MM.1S (cell line): ENCODE measurements at regions not wholly inside any gene's neighbourhood (a gene's known extent, or its start where the extent isn't known, plus 50 kb on each side); places are given as distances from the start of the nearest gene placed in this dataset.

Source experiments
- EZH2phosphoT487 ChIP-seq: fragments of 300-600 bp; sonication (generic); IDR thresholded peaks from 2 replicates; pipeline ENCODE4 v1.6.1; 2018; ENCODE audit warnings: antibody characterized with exemption, low read length
- TF ChIP-seq, protein P1 (sequence below): fragments of 300-600 bp; sonication (generic); IDR thresholded peaks from 2 replicates; pipeline ENCODE4 v1.5.1; 2016; ENCODE audit warnings: antibody characterized with exemption, low read length, mixed read lengths

DNA sequence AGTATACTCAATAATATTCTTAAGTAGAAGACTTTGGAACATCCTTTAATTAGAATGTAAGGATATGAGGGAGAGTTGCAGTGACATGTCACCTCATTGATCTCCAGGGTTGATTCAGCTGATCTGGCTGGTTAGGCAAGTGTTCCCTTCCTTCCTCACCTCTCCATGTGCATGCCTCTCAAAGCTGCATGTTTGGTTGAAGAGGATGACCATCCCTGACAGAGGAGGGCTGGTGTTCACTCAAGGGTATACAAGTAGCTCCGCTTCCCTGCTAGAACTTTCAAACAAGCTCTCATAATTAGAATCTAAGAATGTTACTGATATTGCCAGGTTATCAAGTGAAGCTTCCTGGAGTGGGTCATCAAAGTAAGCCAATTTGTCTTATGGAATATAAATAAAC, 341.1 kb upstream of the FLRT2 start:
- TF ChIP-seq, protein P1, sequence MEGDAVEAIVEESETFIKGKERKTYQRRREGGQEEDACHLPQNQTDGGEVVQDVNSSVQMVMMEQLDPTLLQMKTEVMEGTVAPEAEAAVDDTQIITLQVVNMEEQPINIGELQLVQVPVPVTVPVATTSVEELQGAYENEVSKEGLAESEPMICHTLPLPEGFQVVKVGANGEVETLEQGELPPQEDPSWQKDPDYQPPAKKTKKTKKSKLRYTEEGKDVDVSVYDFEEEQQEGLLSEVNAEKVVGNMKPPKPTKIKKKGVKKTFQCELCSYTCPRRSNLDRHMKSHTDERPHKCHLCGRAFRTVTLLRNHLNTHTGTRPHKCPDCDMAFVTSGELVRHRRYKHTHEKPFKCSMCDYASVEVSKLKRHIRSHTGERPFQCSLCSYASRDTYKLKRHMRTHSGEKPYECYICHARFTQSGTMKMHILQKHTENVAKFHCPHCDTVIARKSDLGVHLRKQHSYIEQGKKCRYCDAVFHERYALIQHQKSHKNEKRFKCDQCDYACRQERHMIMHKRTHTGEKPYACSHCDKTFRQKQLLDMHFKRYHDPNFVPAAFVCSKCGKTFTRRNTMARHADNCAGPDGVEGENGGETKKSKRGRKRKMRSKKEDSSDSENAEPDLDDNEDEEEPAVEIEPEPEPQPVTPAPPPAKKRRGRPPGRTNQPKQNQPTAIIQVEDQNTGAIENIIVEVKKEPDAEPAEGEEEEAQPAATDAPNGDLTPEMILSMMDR = no peak
- no peak for TF ChIP-seq EZH2phosphoT487
